OCI-LY7 (cell line): ENCODE measurements at regions not wholly inside any gene's neighbourhood (a gene's known extent, or its start where the extent isn't known, plus 50 kb on each side); places are given as distances from the start of the nearest gene placed in this dataset.

Source experiments
- EZH2phosphoT487 ChIP-seq: fragments of 200-600 bp; sonication (generic); IDR thresholded peaks from 2 replicates; pipeline ENCODE4 v1.6.1; 2018; ENCODE audit warnings: low read depth, borderline replicate concordance, mild to moderate bottlenecking, mixed run types, antibody characterized with exemption, low read length, moderate library complexity, mixed read lengths
- TF ChIP-seq, protein P1 (sequence below): fragments of 200-600 bp; sonication (generic); conservative IDR thresholded peaks from 2 replicates; pipeline ENCODE4 v1.5.1; 2014; ENCODE audit warnings: mild to moderate bottlenecking, antibody characterized with exemption, low read length, moderate library complexity, mixed read lengths

- TF ChIP-seq, protein P1, sequence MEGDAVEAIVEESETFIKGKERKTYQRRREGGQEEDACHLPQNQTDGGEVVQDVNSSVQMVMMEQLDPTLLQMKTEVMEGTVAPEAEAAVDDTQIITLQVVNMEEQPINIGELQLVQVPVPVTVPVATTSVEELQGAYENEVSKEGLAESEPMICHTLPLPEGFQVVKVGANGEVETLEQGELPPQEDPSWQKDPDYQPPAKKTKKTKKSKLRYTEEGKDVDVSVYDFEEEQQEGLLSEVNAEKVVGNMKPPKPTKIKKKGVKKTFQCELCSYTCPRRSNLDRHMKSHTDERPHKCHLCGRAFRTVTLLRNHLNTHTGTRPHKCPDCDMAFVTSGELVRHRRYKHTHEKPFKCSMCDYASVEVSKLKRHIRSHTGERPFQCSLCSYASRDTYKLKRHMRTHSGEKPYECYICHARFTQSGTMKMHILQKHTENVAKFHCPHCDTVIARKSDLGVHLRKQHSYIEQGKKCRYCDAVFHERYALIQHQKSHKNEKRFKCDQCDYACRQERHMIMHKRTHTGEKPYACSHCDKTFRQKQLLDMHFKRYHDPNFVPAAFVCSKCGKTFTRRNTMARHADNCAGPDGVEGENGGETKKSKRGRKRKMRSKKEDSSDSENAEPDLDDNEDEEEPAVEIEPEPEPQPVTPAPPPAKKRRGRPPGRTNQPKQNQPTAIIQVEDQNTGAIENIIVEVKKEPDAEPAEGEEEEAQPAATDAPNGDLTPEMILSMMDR, result no peak
- TF ChIP-seq EZH2phosphoT487, result no peak
Measured at GRCh38 chr2:55114082-55114481, 63.8 kb upstream of the RTN4 start.
